NCI-H1092 (cell line): ENCODE measurements at regions not wholly inside any gene's neighbourhood (a gene's known extent, or its start where the extent isn't known, plus 50 kb on each side); places are given as distances from the start of the nearest gene placed in this dataset.

Experiments used
- DNase-seq: peaks from one replicate; lab custom pipeline; 2025; lab: John Stamatoyannopoulos, UW

- DNase-seq = no peak
Observed at GRCh38 chr18:23386317-23386716, 66.8 kb upstream of the RIOK3 start.

GRCh38 chr18:23387265-23387664 is 65.8 kb upstream of the RIOK3 start:
- no peak for DNase-seq

GRCh38 chr18:23388357-23388756 is 64.7 kb upstream of the RIOK3 start:
- no peak for DNase-seq

DNA sequence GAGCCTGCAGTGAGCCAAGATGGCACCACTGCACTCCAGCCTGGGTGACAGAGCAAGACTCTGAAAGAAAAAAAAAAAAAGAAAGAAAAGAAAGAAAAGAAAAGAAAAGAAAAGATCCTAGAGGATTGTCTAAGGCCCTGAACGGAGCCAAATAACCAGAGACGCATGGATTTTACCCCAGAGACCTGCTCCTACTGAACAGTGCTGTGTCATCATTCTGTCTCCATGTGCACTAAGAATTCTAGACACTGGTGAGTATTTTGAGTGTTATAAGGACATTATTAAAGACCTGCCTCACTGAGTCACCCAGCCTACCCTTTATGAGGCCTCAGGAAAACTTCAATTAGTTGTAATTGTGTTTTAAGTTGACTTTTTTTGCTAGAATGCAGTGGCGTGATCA is 61.9 kb upstream of the RIOK3 start:
- no peak for DNase-seq

GRCh38 chr18:23397907-23398306 is 55.2 kb upstream of the RIOK3 start:
- no peak for DNase-seq

DNA sequence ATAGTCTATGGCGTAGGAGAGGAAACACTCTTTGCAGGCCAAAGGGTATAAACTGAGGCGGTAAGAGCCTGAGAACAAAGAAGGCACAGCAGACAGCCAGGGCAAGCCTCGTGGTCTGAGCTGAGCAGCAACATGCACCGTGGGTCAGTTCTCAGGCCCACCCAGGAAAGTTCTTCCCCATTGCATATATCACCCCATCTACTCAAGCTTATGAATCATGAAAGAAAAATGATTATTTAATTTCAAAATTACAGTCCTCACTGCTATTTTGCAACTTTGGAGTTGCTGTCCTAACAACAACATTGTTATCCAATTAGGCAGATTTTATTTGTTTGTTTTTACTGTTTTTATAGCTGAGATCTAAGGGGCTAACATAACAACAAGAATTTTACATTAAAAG is 54.7 kb upstream of the RIOK3 start:
- no peak for DNase-seq

DNA sequence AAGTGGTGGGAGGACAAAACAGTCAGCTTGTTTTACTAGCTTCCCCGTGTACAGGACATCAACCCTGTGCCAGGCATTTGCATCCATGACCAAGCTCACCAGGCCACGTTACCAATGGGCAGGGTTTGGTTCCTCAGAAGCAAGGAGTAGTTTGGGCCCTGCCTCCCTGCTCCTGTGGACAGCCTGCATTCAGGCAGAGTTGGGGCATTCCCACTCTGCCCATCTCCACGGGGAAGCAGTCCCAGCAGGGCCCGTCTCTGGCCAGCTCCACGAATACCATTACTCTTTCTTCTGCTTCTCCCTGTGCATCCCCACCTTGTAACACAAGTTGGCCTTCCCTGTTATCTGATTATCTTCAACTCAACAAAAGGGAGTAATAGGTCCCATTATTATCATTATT is 54.0 kb upstream of the RIOK3 start:
- no peak for DNase-seq

- no peak for DNase-seq
Observed at GRCh38 chr18:23400918-23401317, 52.2 kb upstream of the RIOK3 start.

DNA sequence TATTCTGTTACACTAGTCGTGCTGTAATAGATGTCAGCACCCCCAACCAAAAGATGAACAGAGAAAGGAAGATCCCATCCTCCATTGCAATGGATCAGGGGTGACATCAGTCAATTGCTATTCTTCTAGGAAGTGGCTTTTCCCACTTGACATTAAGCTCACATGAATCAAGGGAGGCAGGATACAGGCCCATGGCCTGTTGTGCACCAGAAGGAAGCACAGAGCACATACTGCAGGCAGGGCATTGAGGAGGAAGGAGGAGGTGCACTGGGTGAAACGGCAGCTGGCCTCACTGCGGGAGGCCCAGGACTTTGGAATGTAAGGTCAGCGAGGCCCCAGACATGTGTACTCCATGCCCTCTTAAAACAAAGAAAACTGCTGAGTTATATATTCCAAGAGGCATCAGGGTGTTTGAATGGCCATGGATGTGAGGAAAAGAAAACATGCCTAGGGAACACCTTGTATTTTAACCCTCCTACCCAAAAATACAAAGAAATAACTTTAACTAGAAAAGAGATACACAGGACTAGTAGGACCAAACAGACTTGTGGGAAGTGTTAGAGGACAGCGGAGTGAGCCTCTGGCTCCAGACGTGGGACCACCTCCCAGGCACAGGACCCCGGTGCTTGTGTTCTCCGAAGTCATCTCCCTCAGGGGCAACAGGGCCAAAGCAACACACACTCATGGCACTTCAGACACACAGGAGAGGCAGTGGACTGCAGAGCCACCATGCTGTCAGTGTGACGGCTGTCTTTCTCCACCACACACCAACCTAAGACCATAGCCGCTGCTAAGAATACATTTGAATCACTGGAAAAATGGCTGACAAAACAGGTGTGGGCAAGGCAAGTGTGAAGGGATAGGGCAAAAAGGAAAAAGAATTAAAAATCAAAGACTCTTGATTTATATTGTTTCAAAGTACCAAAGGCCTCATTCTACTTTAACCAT is 51.4 kb upstream of the RIOK3 start:
- DNase-seq = no peak
